Mucosa of descending colon (tissue), 3 donors: ENCODE measurements at regions not wholly inside any gene's neighbourhood (a gene's known extent, or its start where the extent isn't known, plus 50 kb on each side); places are given as distances from the start of the nearest gene placed in this dataset.
"Not testable (repeated sequence)": the region's sequence is repeated elsewhere in the genome, so short reads cannot be mapped to it uniquely, and the experiment has no call there.

Experiments
- ATAC-seq: fragments of 200-7000 bp; cut with Tn5 transposase; one replicate; pipeline ENCODE4 v1.9.1; 2020; ENCODE audit warnings: mild to moderate bottlenecking, moderate library complexity
- DNase-seq, 3 donors: peaks; one replicate each; pipeline ENCODE4 v3.0.0-alpha.2; 2020
- H3K36me3 ChIP-seq: fragments of 200-600 bp; one replicate; pipeline ENCODE4 v1.8.0; 2021; ENCODE audit warnings: low read depth, mild to moderate bottlenecking
- H3K4me1 ChIP-seq: fragments of 200-600 bp; one replicate; pipeline ENCODE4 v1.8.0; 2021; ENCODE audit warnings: low read depth, mild to moderate bottlenecking
- H3K4me3 ChIP-seq: fragments of 200-600 bp; one replicate; pipeline ENCODE4 v1.8.0; 2021; ENCODE audit warnings: mild to moderate bottlenecking
- H3K9me3 ChIP-seq: fragments of 200-600 bp; one replicate; pipeline ENCODE4 v1.8.0; 2021; ENCODE audit warnings: mild to moderate bottlenecking
- intact Hi-C, 2 donors: fragments of 100-400 bp; cut with DNase I in 1 of 2; cut with micrococcal nuclease in 1 of 2; formaldehyde crosslinking; loops; one replicate each; pipeline versions ENCODE4 v1.11.0 to v1.11.1; 2022; cut with DNase I, micrococcal nuclease
- TF ChIP-seq, protein P1 (sequence below): fragments of 200-600 bp; IDR thresholded peaks from one replicate; pipeline ENCODE4 v1.8.0; 2022; ENCODE audit warnings: antibody characterized with exemption, mild to moderate bottlenecking
- donor health status: DM: no; HTN: no; CAD: no; lungs with moderate emphysema.
- donor health status: DM: no; HTN: no; CAD: no.
- donor health status: DM: no; HTN: yes; CAD: no.

- Histone ChIP-seq H3K4me3 (no peak overlapping the region), H3K9me3 (no peaks in the 10 kb centered on the region), H3K4me1 (no peaks in the 10 kb centered on the region), H3K36me3 (no peaks in the 10 kb centered on the region)
- ATAC-seq (no peak), DNase-seq (no peak)
- TF ChIP-seq, protein P1, sequence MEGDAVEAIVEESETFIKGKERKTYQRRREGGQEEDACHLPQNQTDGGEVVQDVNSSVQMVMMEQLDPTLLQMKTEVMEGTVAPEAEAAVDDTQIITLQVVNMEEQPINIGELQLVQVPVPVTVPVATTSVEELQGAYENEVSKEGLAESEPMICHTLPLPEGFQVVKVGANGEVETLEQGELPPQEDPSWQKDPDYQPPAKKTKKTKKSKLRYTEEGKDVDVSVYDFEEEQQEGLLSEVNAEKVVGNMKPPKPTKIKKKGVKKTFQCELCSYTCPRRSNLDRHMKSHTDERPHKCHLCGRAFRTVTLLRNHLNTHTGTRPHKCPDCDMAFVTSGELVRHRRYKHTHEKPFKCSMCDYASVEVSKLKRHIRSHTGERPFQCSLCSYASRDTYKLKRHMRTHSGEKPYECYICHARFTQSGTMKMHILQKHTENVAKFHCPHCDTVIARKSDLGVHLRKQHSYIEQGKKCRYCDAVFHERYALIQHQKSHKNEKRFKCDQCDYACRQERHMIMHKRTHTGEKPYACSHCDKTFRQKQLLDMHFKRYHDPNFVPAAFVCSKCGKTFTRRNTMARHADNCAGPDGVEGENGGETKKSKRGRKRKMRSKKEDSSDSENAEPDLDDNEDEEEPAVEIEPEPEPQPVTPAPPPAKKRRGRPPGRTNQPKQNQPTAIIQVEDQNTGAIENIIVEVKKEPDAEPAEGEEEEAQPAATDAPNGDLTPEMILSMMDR, result no peak
- intact Hi-C loops, result no loop called here
Measured at GRCh38 chr13:28607187-28607955, 51.6 kb upstream of the POMP start.

GRCh38 chr13:28606466-28606865 lies 52.5 kb upstream of the POMP start:
- intact Hi-C loops, result no loop called here
- Histone ChIP-seq H3K4me1 (no peaks in the 10 kb centered on the region), H3K36me3 (no peaks in the 10 kb centered on the region), H3K4me3 (no peak overlapping the region), H3K9me3 (no peaks in the 10 kb centered on the region)
- DNase-seq (no peak), ATAC-seq (no peak)
- TF ChIP-seq, protein P1, result no peak

DNA sequence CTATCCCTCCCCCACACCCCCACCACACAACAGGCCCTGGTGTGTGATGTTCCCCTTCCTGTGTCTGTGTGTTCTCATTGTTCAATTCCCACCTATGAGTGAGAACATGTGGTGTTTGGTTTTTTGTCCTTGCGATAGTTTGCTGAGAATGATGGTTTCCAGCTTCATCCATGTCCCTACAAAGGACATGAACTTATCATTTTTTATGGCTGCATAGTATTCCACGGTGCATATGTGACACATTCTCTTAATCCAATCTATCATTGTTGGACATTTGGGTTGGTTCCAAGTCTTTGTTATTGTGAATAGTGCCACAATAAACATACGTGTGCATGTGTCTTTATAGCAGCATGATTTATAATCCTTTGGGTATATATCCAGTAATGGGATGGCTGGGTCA lies 53.8 kb upstream of the POMP start:
- H3K36me3 ChIP-seq, H3K9me3 ChIP-seq, DNase-seq, intact Hi-C loops, H3K4me1 ChIP-seq, ATAC-seq, H3K4me3 ChIP-seq: not testable (repeated sequence)

GRCh38 chr13:28603043-28603664 lies 55.8 kb upstream of the POMP start:
- ATAC-seq (no peak), DNase-seq (no peak)
- no peaks in the 10 kb centered on the region for H3K36me3 ChIP-seq
- H3K4me1 ChIP-seq, result no peaks in the 10 kb centered on the region
- TF ChIP-seq, protein P1, result no peak
- H3K9me3 ChIP-seq, result no peaks in the 10 kb centered on the region
- intact Hi-C loops, result no loop called here
- H3K4me3 ChIP-seq, result no peak overlapping the region

DNA sequence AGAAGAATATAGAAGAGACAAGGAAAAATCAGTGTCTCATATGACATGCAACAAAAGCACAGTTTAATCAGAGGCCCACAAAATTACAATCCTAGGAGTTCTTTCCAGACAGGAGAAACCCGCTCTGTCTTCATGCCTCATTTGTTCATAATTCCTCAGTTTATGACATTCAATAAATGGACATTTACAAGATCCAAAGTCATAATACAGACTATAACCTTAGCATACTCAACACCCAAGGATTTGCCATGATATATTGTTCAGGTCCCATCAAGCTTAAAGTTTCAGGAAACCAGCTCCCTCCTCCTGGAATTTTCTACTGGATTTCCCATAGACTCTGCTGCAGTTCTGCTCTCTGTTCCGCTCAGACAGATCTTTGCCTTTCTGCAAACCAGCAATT lies 56.4 kb upstream of the POMP start:
- no peak overlapping the region for H3K4me3 ChIP-seq
- no peaks in the 10 kb centered on the region for H3K9me3 ChIP-seq
- no peak for DNase-seq
- H3K36me3 ChIP-seq, result no peaks in the 10 kb centered on the region
- H3K4me1 ChIP-seq, result no peaks in the 10 kb centered on the region
- TF ChIP-seq, protein P1, result no peak
- peak; percentile 55 for ATAC-seq
- intact Hi-C loops, result no loop called here

GRCh38 chr13:28601581-28601980 lies 57.3 kb upstream of the POMP start:
- Histone ChIP-seq H3K9me3 (no peaks in the 10 kb centered on the region), H3K4me3 (no peak overlapping the region), H3K36me3 (no peaks in the 10 kb centered on the region), H3K4me1 (no peaks in the 10 kb centered on the region)
- DNase-seq (no peak), ATAC-seq (no peak)
- TF ChIP-seq, protein P1, result no peak
- intact Hi-C loops, result no loop called here
